Fibroblast of mammary gland (primary cell): ENCODE measurements at regions not wholly inside any gene's neighbourhood (a gene's known extent, or its start where the extent isn't known, plus 50 kb on each side); places are given as distances from the start of the nearest gene placed in this dataset.

ENCODE experiments used
- DNase-seq: peaks from one replicate; pipeline ENCODE4 v3.0.0-alpha.2; 2010; ENCODE audit warnings: low read depth
- H3K4me3 ChIP-seq: 2 replicates; pipeline ENCODE4 v1.5.1; 2011; ENCODE audit warnings: low read depth, mild to moderate bottlenecking, low read length, moderate library complexity; ENCODE audit not compliant: control insufficient read depth
- TF ChIP-seq, protein P1 (sequence below): conservative IDR thresholded peaks from 2 replicates; pipeline ENCODE4 v1.5.1; 2011; ENCODE audit warnings: low read depth, low read length, inconsistent platforms; ENCODE audit not compliant: control insufficient read depth, insufficient read depth

GRCh38 chr6:12478921-12479320, 188.8 kb downstream of the EDN1 start:
- TF ChIP-seq, protein P1, sequence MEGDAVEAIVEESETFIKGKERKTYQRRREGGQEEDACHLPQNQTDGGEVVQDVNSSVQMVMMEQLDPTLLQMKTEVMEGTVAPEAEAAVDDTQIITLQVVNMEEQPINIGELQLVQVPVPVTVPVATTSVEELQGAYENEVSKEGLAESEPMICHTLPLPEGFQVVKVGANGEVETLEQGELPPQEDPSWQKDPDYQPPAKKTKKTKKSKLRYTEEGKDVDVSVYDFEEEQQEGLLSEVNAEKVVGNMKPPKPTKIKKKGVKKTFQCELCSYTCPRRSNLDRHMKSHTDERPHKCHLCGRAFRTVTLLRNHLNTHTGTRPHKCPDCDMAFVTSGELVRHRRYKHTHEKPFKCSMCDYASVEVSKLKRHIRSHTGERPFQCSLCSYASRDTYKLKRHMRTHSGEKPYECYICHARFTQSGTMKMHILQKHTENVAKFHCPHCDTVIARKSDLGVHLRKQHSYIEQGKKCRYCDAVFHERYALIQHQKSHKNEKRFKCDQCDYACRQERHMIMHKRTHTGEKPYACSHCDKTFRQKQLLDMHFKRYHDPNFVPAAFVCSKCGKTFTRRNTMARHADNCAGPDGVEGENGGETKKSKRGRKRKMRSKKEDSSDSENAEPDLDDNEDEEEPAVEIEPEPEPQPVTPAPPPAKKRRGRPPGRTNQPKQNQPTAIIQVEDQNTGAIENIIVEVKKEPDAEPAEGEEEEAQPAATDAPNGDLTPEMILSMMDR = no peak
- DNase-seq = no peak

DNA sequence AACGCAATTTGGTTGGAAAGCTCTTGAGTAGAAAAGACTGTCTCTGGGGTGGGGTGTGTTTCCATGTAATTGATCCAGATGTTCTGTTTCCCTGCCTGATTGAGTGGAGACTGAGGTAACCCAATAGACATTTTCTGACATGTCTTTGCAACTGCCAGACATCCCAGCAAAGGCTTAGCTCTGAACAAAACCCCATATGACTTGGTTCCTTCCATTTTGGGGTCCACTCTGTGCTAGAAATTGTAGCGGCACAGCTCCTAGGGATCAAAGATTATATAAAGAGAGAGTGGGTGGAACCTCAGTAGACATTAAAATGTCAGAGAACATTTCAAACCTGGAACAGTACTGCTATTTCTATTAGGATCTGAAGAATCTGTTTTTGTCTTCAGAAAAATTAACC, 189.3 kb downstream of the EDN1 start:
- no peak for DNase-seq
- TF ChIP-seq, protein P1 = no peak
- no peak overlapping the region for H3K4me3 ChIP-seq

More at GRCh38 chr6:12478921-12479320, 188.8 kb downstream of the EDN1 start:
- no peak overlapping the region for H3K4me3 ChIP-seq

DNA sequence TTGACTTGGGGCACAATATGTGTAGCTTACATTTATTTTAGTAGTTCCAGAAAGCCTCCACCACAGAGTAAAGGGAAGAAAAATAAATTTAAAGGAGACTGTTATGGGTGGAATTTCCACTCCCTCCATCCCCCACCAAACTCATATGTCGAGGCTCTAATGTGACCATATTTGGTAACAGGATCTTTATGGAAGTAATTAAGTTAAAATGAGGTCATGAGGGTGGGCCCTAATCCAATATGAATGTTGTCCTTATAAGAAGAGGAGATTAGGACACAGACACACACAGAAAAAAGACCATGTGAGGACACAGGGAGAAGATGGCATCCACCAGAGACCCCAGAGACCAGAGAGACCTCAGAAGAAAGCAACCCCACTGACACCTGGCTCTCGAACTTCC, 189.7 kb downstream of the EDN1 start:
- H3K4me3 ChIP-seq = no peak overlapping the region
- peak; percentile 56 for DNase-seq
- TF ChIP-seq, protein P1 = no peak

DNA sequence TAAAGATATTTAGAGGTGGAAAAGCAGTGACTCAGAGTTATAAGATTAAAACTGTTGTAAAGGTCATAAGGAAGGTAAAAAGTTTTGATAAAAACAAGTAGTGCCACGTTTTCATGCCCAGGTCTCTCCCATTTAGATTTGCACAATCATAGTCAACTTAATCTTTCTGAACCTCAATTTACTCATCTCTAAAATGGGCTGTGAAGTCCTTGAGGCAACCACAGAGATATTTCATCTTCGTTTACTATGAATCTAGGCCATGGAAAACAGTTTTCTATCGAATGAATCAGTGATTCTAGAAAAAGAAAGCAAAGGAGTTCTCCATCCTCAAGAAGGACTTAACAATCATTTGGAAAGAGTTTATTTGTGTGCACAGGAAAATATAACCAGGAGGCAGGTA, 190.2 kb downstream of the EDN1 start:
- TF ChIP-seq, protein P1 = no peak
- DNase-seq = no peak
- no peak overlapping the region for H3K4me3 ChIP-seq

DNA sequence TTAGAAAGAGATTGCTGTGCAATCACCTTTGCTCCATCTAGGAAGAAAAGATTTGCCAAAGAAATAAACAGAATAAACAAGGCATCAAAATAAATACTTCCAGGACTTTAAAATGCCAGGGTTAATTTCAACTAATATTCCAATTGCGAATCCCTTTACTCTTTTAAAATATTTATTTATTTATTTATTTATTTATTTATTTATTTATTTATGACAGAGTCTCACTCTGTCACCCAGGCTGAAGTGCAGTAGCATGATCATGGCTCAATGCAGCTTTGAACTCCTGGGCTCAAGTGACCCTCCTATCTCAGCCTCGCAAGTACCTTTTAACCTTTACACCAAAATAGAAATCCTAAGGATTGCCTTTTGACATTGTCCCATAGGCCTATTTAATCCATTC, 191.1 kb downstream of the EDN1 start:
- DNase-seq = no peak
- no peak overlapping the region for H3K4me3 ChIP-seq
- TF ChIP-seq, protein P1 = no peak

DNA sequence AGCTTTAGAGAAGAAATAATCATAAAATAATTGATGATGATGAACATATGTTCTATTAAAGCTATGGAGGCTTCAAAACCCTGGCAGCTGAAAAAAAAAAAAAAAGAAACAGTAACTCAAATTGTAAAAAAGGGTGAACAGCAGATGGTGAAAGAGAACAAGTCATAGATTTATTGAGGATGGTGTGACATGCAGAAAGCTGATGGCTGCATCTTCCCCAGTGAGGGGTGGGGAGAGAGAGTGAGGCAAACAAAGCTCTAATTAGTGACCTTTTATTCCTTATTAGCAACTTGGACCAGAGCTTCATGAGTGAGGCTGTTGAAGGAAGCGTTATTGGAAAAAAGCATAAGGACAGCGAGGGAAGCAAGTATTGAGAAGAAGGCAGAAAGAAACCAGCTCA, 191.7 kb downstream of the EDN1 start:
- TF ChIP-seq, protein P1 = no peak

More for the DNA sequence above, 191.7 kb downstream of the EDN1 start:
- no peak for DNase-seq
- H3K4me3 ChIP-seq = no peak overlapping the region
